T1000 (cell line): ENCODE measurements at regions not wholly inside any gene's neighbourhood (a gene's known extent, or its start where the extent isn't known, plus 50 kb on each side); places are given as distances from the start of the nearest gene placed in this dataset.

ENCODE experiments used
- DNase-seq: peaks from one replicate; lab custom pipeline; 2025; ENCODE audit warnings: mixed read lengths; lab: John Stamatoyannopoulos, UW

GRCh38 chr4:24637173-24637572 is 52.8 kb upstream of the DHX15 start:
- no peak for DNase-seq

DNA sequence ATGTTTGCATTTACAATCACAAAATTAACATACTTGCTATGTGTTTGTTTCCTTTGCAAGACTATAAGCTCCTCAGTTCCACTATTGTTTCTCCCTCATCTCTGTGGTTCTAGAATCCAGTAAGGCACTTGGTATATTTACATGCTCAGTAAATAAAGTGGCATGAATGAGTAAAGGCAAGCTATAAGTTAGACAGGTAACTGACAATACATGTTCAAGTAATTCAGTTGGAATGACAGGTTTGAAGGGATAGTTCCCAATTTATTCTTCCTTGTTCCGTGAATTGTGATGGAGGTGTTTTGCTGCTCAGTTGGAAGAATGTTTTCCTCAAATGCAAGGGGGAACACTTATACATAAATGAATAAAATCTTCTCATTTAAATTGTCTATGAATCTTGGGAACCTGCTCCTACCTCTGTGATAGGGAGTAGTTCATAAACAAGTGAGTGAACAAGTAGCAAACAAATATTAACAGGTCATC is 54.1 kb upstream of the DHX15 start:
- no peak for DNase-seq

DNA sequence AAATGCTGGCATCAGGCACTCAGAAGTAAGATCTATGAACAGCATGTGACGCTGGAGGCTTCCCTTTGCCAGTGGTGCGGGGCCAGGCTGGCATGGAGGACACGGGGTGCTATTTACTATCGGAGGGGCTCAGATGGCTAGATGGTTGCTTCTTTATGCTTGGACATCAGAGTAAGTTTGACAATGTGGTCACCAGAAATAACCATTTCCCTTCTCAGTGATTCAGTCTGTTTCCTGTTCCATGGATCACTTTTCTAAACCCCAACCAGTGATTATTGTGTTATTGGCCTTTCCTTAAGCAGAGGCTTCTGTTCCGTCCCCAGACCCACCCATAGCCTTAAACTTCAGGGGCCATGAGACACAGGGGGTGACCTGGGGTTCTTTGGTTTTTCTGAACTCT is 55.4 kb upstream of the DHX15 start:
- no peak for DNase-seq

GRCh38 chr4:24640366-24640765 is 56.0 kb upstream of the DHX15 start:
- no peak for DNase-seq

DNA sequence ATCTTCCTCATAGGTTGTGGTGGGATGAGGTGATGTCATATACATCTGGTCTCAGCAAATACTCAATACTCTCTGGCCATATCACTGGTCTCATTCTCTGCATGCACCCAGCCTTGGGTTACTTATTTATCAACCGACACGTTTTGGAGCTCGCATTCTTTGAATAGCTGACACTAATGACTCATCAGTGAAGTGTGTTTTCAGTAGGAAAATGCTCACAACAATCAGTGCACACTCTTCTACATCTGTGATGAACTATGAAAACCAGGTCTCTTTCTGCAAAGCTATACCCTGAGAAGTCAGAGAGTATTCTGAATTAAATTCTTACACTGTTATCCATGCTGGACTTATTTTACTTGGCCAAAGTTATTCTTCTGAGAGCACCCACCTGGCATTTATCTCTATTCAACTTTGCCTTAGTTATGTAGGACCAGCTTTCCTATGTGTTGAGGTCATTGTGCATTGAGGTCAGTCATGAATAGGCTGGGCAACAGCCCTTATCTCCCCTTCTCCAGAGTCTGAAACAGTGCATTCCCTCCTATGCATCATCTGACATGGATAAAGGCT is 58.7 kb upstream of the DHX15 start:
- peak; percentile 20 for DNase-seq

DNA sequence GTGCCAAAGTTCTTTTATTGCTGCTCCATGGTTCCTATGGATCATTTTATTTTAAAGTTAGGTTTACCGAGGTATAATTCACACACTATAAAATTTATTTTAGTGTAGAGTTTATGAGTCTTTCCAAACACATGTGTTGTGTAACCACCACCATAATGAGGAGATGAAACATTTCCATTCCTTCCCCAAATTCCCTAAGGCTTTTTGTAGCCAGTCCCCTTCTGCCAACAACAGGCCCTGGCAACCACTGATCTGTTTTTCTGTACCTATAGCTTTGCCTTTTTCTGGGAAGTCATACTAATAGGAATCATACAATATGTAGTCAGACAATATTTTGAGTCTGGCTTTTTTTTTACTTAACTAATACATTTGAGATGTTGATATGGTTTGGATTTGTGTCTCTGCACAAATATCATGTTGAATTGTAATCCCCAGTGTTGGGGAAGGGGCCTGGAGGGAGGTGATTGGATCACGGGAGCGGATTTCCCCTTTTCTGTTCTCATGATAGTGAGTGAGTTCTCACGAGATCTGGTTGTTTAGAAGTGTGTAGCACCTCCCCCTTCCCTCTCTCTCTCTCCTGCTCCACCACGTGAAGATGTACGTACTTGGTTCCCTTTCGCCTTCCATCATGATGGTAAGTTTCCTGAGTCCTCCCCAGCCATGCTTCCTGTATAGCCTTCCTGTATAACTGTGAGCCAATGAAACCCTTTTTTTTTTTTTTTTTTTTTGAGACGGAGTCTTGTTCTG is 59.6 kb upstream of the DHX15 start:
- DNase-seq = no peak

DNA sequence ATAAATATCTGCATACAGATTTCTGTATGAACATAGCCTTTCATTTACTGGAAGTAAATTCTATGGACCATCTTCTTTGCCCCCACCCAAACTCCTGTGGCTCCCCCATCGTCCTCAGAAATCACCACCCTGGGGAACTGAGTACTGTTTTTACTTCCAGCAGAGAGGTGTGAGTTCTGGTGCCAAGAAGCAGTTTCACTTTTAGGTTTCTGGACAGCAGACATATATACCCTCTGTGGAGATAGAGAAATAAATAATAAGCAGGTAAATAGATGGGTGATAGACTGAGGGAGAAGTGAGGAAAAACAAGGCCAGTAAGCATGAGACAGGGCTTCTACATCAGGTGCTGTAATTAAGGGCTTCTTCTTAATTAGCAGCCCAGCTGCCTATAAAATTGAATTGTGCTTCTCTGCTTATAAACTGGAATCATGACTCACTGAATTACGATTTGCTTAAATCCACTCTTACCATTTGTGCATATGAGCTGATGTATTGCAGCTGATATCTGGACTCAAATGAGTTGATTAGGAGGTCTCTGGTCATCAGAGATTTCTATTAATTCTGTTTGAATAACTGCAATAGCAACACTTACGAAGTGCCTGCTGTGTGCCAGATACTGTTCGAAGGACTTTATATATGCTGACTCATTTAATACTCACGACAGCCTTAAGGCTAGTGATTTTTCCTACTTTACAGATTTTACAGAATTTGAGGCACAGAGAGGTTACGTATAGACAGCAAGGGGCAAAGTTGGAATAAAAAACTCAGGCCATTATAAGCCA is 60.8 kb upstream of the DHX15 start:
- DNase-seq = no peak

DNA sequence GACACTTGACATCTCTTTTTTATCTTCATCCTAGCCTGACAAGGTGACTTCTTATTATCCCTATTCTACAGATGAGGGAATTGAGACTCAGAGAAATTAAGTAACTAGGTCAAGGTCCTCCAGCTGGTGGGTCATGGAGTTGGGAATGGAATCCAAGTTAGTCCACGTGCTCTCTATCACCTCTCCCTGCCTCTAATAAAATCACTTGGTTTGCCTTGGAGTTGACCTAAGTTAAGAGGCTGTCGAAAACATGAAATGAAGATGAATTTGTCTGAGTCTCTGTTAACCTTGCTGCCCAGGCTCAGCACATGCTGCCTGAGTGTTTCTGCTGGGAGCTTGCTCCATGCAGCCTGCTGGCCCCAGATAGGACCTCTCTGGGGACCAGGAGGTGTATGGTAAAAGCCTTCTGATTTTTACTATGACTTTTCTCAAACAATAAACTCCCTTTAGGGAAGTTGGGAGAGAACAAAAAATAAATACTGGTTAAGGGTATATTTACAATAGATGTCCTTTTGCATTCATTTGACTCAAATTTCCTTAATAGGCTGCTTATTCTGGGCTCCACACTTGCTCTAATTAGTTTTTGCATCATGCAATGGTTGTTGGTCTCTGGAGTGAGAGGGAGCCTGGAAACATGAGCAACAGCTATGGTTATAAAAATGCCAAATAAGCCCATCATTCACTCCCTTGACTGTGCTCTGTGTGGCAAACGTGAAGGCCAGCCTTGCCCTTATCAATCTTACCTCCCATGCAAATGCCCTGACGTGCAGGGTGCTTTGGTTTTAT is 61.6 kb upstream of the DHX15 start:
- DNase-seq = no peak

DNA sequence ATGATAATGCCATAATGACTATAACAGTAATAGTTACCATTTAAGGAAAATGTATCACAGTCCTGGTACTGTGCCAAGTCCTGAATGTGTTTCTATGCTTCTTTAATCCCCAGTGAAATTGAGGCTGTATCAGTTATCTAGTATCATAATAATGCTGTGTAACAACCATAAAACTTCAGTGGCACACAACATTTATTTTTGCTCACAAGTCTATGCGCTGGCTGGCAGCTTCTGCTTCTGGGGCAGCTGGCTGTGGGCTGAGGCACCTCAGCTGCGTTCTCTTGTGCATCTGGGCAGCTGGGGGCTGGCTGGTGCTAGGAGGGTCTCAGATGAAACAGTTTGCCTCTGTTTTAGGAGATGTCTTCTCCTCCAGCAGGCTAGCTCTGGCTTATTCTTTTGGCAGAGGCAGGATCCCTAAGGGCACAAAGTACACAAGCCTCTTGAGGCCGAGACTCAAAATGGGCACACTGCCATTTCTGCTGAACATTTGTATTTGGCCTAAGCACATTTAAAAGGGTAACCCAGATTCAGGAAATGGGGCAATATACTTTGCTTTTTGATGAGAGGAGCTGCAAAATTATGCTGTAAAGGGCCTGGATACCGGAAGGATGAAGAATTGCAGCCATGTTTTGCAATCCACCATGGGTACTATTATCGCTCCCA is 62.6 kb upstream of the DHX15 start:
- DNase-seq = no peak

DNA sequence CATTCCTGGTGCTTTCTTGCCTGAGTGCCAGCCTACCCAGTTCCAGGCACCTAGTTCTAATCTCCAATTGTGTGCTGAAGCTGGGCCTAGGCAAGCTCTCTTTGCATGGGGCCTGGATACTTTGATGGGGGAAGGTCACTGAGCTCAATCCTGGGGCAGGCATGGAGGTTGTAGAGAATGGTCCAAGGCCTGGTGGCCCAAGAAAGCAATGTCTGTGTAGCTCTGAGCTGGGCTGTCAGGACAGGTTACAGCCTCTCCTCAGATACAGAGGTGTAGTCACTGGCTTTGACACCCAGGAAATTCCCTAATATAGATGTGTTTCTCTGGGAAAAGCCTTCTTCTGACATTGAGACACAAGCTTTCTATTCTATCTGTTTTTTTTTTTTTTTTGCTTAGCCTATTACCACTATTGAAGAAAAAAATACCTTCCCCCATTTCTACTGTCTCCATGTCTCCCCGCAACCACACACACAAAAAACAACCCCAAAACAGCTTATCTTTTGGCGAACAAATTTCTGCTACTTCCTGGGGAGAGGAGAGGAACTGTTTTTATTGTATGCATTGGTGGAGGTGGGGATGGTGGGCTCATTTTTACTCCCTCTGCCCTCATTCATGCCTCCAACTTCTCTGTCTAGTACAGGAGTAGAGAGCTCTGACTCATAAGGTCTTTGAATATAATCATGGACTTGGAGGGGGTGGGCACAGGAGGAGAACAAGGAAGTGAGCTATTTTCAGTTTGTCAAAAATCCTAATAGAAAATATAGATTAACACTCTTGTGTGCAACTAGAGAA is 66.7 kb upstream of the DHX15 start:
- DNase-seq = no peak

GRCh38 chr4:24655326-24655725 is 71.0 kb upstream of the DHX15 start:
- DNase-seq = no peak

GRCh38 chr4:24655971-24656370 is 71.6 kb upstream of the DHX15 start:
- no peak for DNase-seq

DNA sequence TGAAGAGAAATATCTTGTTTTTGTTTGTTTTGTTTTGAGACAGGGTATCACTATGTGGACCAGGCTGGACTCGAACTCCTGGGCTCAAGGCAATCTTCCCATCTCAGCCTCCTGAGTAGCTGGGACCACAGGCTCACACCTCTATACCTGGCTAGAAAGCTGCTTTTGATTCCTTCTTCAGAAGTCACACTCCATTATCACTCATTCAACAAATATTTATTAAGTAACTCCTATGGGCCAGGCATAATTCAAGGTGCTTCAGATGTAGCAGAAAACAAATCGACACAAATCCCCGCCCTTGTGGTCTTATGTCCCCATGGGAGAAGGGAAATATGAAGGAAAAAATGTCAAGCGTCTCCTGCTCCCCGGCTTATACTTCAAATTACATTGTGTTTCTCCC is 72.6 kb upstream of the DHX15 start:
- DNase-seq = no peak

DNA sequence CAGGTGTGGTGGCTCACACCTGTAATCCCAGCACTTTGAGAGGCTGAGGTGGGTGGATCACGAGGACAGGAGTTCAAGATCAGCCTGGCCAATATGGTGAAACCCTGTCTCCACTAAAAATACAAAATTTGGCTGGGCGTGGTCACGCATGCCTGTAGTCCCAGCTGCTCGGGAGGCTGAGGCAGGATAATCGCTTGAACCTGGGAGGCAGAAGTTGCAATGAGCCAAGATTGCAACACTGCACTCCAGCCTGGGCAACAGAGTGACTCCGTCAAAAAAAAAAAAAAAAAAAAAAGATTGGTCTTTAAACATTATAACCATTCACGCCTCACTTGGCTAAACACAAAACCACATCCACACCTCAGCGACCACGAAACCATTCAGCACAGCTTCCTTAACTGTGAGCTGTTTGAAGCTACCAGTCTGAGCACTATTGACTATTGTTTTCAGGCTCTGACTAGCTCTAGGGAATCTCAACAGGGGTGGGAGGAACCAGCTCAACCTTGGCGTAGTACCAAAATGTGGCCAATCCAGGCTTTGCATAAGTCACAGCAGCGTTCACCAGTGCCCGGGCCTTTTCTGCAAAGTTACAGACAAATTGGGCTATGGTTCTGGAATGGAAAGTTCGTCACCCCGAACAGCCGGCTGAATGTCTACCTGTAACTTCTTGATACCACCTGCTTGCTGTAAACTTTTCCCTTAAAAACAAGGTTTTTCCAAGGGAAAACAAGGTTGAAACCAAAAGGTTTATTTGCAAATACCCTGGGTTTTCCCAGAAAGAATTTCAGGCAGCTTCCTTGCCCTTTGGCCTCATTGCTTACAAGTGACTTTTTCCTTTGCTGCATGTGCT is 73.6 kb upstream of the DHX15 start:
- peak; percentile 49 for DNase-seq

GRCh38 chr4:24659241-24659961 is 75.0 kb upstream of the DHX15 start:
- no peak for DNase-seq

DNA sequence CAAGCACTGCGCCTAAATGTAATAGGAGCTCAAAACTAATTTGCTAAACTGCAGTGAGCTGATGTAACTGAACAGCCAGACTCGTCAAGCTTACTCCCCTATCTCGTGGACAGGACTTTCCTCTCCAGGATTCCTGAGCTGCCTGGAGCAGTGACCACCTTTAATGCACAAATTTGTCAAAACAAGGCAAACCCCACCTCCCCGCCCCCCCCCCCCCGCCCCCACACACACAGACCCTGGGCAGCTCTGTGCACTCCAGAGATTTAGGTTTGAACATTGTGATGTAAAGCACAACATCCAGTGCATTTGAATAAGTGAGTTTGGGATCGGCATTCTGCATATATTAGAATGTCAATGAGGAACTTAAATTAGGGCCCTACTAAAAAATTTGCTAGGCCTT is 77.7 kb upstream of the DHX15 start:
- DNase-seq = no peak

GRCh38 chr4:24662542-24662941 is 78.2 kb upstream of the DHX15 start:
- no peak for DNase-seq

DNA sequence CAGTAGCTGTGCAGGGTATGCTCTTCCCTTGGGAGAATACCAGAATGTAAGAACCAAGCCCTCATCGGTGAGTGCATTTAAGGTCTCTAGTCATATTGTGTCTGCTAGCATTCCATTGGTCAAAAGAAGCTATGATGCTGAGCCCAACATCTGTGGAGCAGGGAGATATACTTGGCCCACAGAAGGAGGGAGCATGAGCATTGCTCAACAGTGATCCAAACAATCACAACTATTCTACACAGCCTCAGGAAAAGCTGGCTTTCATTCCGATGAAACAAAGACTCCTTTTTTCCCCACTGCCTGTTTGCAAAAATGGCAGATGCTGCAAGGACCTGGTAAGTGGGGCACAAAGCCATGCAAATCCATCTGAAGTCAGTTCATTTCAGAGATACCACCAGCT is 80.6 kb upstream of the DHX15 start:
- no peak for DNase-seq

GRCh38 chr4:24666316-24666715 is 82.0 kb upstream of the DHX15 start:
- DNase-seq = no peak
